ENCODE measurements at regions not wholly inside any gene's neighbourhood (a gene's known extent, or its start where the extent isn't known, plus 50 kb on each side); places are given as distances from the start of the nearest gene placed in this dataset.

GRCh38 chr2:72023678-72024390 is 123.8 kb downstream of the CYP26B1 start:
- TF ChIP-seq CTCF (IDR thresholded peaks at IDR 0.05 in 8 of 11, conservative IDR thresholded peaks at IDR 0.05 in 3 of 11) (no peak), POLR2A (IDR thresholded peaks at IDR 0.05) (no peak)

Measured in spleen (tissue), 7 donors.